Neural cell (in vitro differentiated cells): ENCODE measurements at regions not wholly inside any gene's neighbourhood (a gene's known extent, or its start where the extent isn't known, plus 50 kb on each side); places are given as distances from the start of the nearest gene placed in this dataset.

Experiments
- H2AFZ ChIP-seq: fragments of 200-600, 300-800 bp; sonication (generic), shearing (Covaris generic); 2 replicates; pipeline ENCODE4 v1.6.0; 2014; ENCODE audit warnings: low read depth, mild to moderate bottlenecking, antibody characterized with exemption, low read length, moderate library complexity
- H3F3A ChIP-seq: fragments of 200-600 bp; shearing (Covaris generic); 2 replicates; pipeline ENCODE4 v1.6.1; 2016; ENCODE audit warnings: mild to moderate bottlenecking, moderate library complexity, mixed read lengths, antibody characterized with exemption, low read length; ENCODE audit not compliant: insufficient read depth, poor library complexity, severe bottlenecking
- H3K27ac ChIP-seq: fragments of 200-600, 300-800 bp; sonication (generic), shearing (Covaris generic); 2 replicates; pipeline ENCODE4 v1.5.1; 2014; ENCODE audit warnings: mild to moderate bottlenecking, low read length, moderate library complexity
- H3K27me3 ChIP-seq: fragments of 300-800, 200-600 bp; sonication (generic), shearing (Covaris generic); 2 replicates; pipeline ENCODE4 v1.6.0; 2014; ENCODE audit warnings: mild to moderate bottlenecking, low read depth, low read length, moderate library complexity; ENCODE audit not compliant: insufficient read depth
- H3K36me3 ChIP-seq: fragments of 300-800, 200-600 bp; sonication (generic), shearing (Covaris generic); 2 replicates; pipeline ENCODE4 v1.5.1; 2014; ENCODE audit warnings: mild to moderate bottlenecking, antibody characterized with exemption, low read length, moderate library complexity; ENCODE audit not compliant: insufficient read depth
- H3K4me2 ChIP-seq: fragments of 300-800, 200-600 bp; sonication (generic), shearing (Covaris generic); 2 replicates; pipeline ENCODE4 v1.6.0; 2014; ENCODE audit warnings: mild to moderate bottlenecking, low read length
- H3K4me3 ChIP-seq: fragments of 300-800, 200-600 bp; sonication (generic), shearing (Covaris generic); 2 replicates; pipeline ENCODE4 v1.5.1; 2014; ENCODE audit warnings: mild to moderate bottlenecking, low read length, moderate library complexity
- H3K79me2 ChIP-seq: fragments of 200-600 bp; shearing (Covaris generic); replicated peaks from 2 replicates; pipeline ENCODE4 v1.6.0; 2014; ENCODE audit warnings: mild to moderate bottlenecking, low read length, moderate library complexity; ENCODE audit not compliant: insufficient read depth
- H3K9ac ChIP-seq: fragments of 300-800, 200-600 bp; sonication (generic), shearing (Covaris generic); 2 replicates; pipeline ENCODE4 v1.6.1; 2016; ENCODE audit warnings: mild to moderate bottlenecking, low read length, mixed read lengths
- H3K9me2 ChIP-seq: fragments of 200-600 bp; shearing (Covaris generic); 2 replicates; pipeline ENCODE4 v1.6.1; 2016; ENCODE audit warnings: mild to moderate bottlenecking, low read length, mixed read lengths; ENCODE audit not compliant: insufficient read depth
- H3K9me3 ChIP-seq: fragments of 200-600, 300-800 bp; sonication (generic), shearing (Covaris generic); 2 replicates; pipeline ENCODE4 v1.6.1; 2016; ENCODE audit warnings: mild to moderate bottlenecking, mixed run types, low read length, moderate library complexity, mixed read lengths
- H4K20me1 ChIP-seq: fragments of 200-600 bp; shearing (Covaris generic); 2 replicates; pipeline ENCODE4 v1.6.1; 2016; ENCODE audit warnings: mild to moderate bottlenecking, mixed run types; ENCODE audit not compliant: insufficient read depth
- EP300 ChIP-seq: fragments of 450-650 bp; conservative IDR thresholded peaks from 2 replicates; pipeline ENCODE4 v1.6.1; 2014; ENCODE audit warnings: antibody characterized with exemption, mild to moderate bottlenecking, moderate library complexity; ENCODE audit not compliant: poor library complexity, severe bottlenecking
- EZH2 ChIP-seq: fragments of 200-600, 300-800 bp; shearing (Covaris generic), sonication (generic); IDR thresholded peaks from 2 replicates; pipeline ENCODE4 v1.6.1; 2014; ENCODE audit warnings: antibody characterized with exemption, low read length, borderline replicate concordance, mild to moderate bottlenecking; ENCODE audit not compliant: insufficient read depth, poor library complexity, severe bottlenecking
- MXI1 ChIP-seq: fragments of 450-650 bp; conservative IDR thresholded peaks from 2 replicates; pipeline ENCODE4 v1.6.1; 2014; ENCODE audit warnings: antibody characterized with exemption, mild to moderate bottlenecking; ENCODE audit not compliant: poor library complexity, severe bottlenecking
- POLR2AphosphoS5 ChIP-seq: IDR thresholded peaks from 2 replicates; pipeline ENCODE4 v1.6.1; 2012
- SMC3 ChIP-seq: fragments of 450-650 bp; conservative IDR thresholded peaks from 2 replicates; pipeline ENCODE4 v1.6.1; 2014; ENCODE audit warnings: antibody characterized with exemption, mild to moderate bottlenecking, moderate library complexity; ENCODE audit not compliant: poor library complexity
- TAF1 ChIP-seq: IDR thresholded peaks from 2 replicates; pipeline ENCODE4 v1.6.1; 2012; ENCODE audit warnings: low read depth
- TF ChIP-seq, protein P1 (sequence below): IDR thresholded peaks from 2 replicates; pipeline ENCODE4 v1.6.1; 2012; ENCODE audit warnings: borderline replicate concordance
- TF ChIP-seq, protein P2 (sequence below): fragments of 450-650 bp; IDR thresholded peaks from 2 replicates; pipeline ENCODE4 v1.5.1; 2014; ENCODE audit warnings: antibody characterized with exemption, mild to moderate bottlenecking, moderate library complexity; ENCODE audit not compliant: poor library complexity, severe bottlenecking

DNA sequence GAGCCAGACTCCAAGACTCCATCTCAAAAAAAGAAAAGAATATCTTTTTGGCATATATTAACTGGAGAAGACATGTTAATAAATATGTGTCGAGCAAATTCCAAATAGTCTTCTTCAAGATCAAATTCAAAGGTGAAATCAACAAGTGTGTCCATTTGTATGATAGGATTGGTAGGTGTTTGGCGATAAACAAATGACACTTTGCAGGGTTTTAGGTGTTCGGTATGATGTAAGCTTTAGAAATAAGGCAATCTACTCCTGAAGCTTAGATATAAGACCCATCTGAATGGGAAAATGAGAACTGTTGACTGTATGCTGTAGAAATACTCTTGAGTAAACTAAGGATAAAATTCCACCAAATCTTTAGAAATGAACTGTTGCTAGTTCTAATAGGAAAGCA, 75.8 kb upstream of the FNDC3B start:
- no peak overlapping the region for H2AFZ ChIP-seq
- H3K4me2 ChIP-seq = no peak overlapping the region
- H3K9me2 ChIP-seq = no peaks in the 10 kb centered on the region
- H3K27ac ChIP-seq = no peak overlapping the region
- H4K20me1 ChIP-seq = no peaks in the 10 kb centered on the region
- no peaks in the 10 kb centered on the region for H3K9me3 ChIP-seq
- no peak overlapping the region for H3K4me3 ChIP-seq
- H3F3A ChIP-seq = peaks cover 5% of the 10 kb centered on the region
- no peaks in the 10 kb centered on the region for H3K36me3 ChIP-seq
- TF ChIP-seq, protein P1, sequence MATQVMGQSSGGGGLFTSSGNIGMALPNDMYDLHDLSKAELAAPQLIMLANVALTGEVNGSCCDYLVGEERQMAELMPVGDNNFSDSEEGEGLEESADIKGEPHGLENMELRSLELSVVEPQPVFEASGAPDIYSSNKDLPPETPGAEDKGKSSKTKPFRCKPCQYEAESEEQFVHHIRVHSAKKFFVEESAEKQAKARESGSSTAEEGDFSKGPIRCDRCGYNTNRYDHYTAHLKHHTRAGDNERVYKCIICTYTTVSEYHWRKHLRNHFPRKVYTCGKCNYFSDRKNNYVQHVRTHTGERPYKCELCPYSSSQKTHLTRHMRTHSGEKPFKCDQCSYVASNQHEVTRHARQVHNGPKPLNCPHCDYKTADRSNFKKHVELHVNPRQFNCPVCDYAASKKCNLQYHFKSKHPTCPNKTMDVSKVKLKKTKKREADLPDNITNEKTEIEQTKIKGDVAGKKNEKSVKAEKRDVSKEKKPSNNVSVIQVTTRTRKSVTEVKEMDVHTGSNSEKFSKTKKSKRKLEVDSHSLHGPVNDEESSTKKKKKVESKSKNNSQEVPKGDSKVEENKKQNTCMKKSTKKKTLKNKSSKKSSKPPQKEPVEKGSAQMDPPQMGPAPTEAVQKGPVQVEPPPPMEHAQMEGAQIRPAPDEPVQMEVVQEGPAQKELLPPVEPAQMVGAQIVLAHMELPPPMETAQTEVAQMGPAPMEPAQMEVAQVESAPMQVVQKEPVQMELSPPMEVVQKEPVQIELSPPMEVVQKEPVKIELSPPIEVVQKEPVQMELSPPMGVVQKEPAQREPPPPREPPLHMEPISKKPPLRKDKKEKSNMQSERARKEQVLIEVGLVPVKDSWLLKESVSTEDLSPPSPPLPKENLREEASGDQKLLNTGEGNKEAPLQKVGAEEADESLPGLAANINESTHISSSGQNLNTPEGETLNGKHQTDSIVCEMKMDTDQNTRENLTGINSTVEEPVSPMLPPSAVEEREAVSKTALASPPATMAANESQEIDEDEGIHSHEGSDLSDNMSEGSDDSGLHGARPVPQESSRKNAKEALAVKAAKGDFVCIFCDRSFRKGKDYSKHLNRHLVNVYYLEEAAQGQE = no peak
- TF ChIP-seq EP300 (no peak), EZH2 (no peak), MXI1 (no peak), SMC3 (no peak)
- H3K9ac ChIP-seq = no peak overlapping the region
- H3K79me2 ChIP-seq = no peaks in the 10 kb centered on the region
- H3K27me3 ChIP-seq = no peaks in the 10 kb centered on the region

DNA sequence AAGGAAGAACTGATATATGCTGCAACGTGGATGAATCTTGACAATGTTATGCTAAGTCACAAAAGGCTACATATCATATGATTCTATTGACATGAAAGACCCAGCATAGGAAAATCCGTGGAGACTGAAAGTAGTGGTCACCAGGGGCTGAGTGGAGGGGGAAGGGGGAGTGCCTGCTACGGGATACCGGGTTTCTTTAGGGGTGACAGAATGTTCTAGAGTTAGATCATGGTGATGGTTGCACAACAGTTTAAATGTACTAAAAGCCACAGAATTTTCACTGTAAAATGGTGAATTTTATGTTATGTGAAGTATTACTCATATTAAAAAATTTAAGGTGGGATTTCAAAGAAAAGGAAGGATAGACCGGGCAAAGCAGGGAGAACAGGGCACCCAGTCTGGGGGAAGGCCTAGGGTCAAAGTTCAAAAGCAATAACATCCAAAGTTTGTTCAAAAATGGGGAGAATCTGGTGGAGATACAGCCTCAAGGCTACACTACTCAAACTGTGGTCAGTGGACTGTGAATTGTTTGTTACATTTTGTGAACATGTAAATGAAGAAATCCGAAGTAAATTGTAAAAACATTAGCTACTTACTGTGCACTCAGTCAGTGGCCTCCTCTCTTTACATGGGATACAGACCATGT, 74.2 kb upstream of the FNDC3B start:
- Histone ChIP-seq H2AFZ (no peak overlapping the region), H3K36me3 (no peaks in the 10 kb centered on the region), H4K20me1 (no peaks in the 10 kb centered on the region), H3K79me2 (no peaks in the 10 kb centered on the region), H3K27ac (no peak overlapping the region), H3K4me2 (no peak overlapping the region), H3K27me3 (no peaks in the 10 kb centered on the region), H3K9me3 (no peaks in the 10 kb centered on the region), H3F3A (peaks cover 5% of the 10 kb centered on the region), H3K4me3 (no peak overlapping the region), H3K9me2 (no peaks in the 10 kb centered on the region), H3K9ac (no peak overlapping the region)
- no peak for TF ChIP-seq EZH2
- TF ChIP-seq TAF1 = no peak
- TF ChIP-seq SMC3 = no peak
- TF ChIP-seq, protein P2, sequence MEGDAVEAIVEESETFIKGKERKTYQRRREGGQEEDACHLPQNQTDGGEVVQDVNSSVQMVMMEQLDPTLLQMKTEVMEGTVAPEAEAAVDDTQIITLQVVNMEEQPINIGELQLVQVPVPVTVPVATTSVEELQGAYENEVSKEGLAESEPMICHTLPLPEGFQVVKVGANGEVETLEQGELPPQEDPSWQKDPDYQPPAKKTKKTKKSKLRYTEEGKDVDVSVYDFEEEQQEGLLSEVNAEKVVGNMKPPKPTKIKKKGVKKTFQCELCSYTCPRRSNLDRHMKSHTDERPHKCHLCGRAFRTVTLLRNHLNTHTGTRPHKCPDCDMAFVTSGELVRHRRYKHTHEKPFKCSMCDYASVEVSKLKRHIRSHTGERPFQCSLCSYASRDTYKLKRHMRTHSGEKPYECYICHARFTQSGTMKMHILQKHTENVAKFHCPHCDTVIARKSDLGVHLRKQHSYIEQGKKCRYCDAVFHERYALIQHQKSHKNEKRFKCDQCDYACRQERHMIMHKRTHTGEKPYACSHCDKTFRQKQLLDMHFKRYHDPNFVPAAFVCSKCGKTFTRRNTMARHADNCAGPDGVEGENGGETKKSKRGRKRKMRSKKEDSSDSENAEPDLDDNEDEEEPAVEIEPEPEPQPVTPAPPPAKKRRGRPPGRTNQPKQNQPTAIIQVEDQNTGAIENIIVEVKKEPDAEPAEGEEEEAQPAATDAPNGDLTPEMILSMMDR = no peak
- TF ChIP-seq MXI1 = no peak
- TF ChIP-seq POLR2AphosphoS5 = no peak
